ENCODE measurements at regions not wholly inside any gene's neighbourhood (a gene's known extent, or its start where the extent isn't known, plus 50 kb on each side); places are given as distances from the start of the nearest gene placed in this dataset.
"Not testable (repeated sequence)": the region's sequence is repeated elsewhere in the genome, so short reads cannot be mapped to it uniquely, and the experiment has no call there.

- DNase-seq = no peak
Observed at GRCh38 chr10:124323806-124324205, 94.9 kb downstream of the OAT start.

- DNase-seq = no peak
Observed at GRCh38 chr10:124323111-124323725, 95.5 kb downstream of the OAT start.

GRCh38 chr10:124322191-124322980 lies 96.3 kb downstream of the OAT start:
- no peak for DNase-seq

GRCh38 chr10:124321433-124322089 lies 97.2 kb downstream of the OAT start:
- DNase-seq = no peak

- DNase-seq = no peak
Observed at GRCh38 chr10:124320778-124321432, 97.8 kb downstream of the OAT start.

GRCh38 chr10:124319926-124320391 lies 98.8 kb downstream of the OAT start:
- DNase-seq = no peak

- DNase-seq = not testable (repeated sequence)
Observed at GRCh38 chr10:124319520-124319919, 99.2 kb downstream of the OAT start.

- DNase-seq = no peak
Observed at GRCh38 chr10:124318811-124319210, 99.9 kb downstream of the OAT start.

- DNase-seq = no peak
Observed at GRCh38 chr10:124318076-124318475, 100.6 kb downstream of the OAT start.

- DNase-seq = no peak
Observed at GRCh38 chr10:124316326-124316725, 102.4 kb downstream of the OAT start.

- DNase-seq = no peak
Observed at GRCh38 chr10:124315591-124316270, 103.0 kb downstream of the OAT start.

GRCh38 chr10:124313374-124313773 lies 105.3 kb downstream of the OAT start:
- DNase-seq = no peak

- DNase-seq = no peak
Observed at GRCh38 chr10:124308811-124309210, 109.9 kb downstream of the OAT start.

- no peak for DNase-seq
Observed at GRCh38 chr10:124308056-124308645, 110.6 kb downstream of the OAT start.

GRCh38 chr10:124307591-124307990 lies 111.1 kb downstream of the OAT start:
- DNase-seq = no peak

GRCh38 chr10:124306922-124307371 lies 111.8 kb downstream of the OAT start:
- DNase-seq = no peak

GRCh38 chr10:124306520-124306919 lies 112.2 kb downstream of the OAT start:
- DNase-seq = no peak

- DNase-seq = no peak
Observed at GRCh38 chr10:124305984-124306383, 112.7 kb downstream of the OAT start.

- no peak for DNase-seq
Observed at GRCh38 chr10:124305131-124305530, 113.6 kb downstream of the OAT start.

GRCh38 chr10:124303662-124304418 lies 114.9 kb downstream of the OAT start:
- no peak for DNase-seq

- no peak for DNase-seq
Observed at GRCh38 chr10:124302951-124303505, 115.7 kb downstream of the OAT start.

Measured in CD4-positive, alpha-beta T cell treated with Interleukin-12 subunit alpha and Interleukin-12 subunit beta, for 1 hour (primary cell).